ENCODE measurements at regions not wholly inside any gene's neighbourhood (a gene's known extent, or its start where the extent isn't known, plus 50 kb on each side); places are given as distances from the start of the nearest gene placed in this dataset.

DNA sequence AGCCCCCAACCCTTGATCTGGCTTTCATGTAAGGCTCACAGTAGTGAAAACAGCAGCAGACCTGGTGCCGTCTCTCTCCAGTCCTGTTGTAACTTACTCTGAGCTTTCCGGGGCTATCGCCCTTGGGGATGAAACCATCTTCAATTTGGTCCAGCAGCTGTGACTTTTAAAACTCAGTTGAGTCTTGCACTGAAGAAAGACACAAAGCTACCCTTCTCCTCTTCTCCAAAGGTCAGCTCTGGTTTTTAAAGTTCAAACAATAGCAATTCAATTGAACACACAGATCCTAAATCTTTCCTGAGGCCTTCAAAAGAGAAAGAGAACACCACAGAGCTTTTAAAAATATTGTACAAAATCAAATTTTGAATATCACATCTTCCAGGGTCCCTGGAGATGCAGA lies 83.5 kb downstream of the SNX5 start:
- peaks cover 2% of the 10 kb centered on the region for H3K4me1 Mint-ChIP-seq (ENCODE audit: low read depth)
- H3K9me3 Mint-ChIP-seq (ENCODE audit: low read depth): peaks cover 12% of the 10 kb centered on the region
- H3K27me3 Mint-ChIP-seq: peaks cover 17% of the 10 kb centered on the region
- H3K27ac Mint-ChIP-seq: no peak overlapping the region
- H3K36me3 Mint-ChIP-seq (ENCODE audit: insufficient read depth): peaks cover 2% of the 10 kb centered on the region
- H3K4me3 Mint-ChIP-seq (ENCODE audit: low read depth): no peak overlapping the region
- TF ChIP-seq, protein P1, sequence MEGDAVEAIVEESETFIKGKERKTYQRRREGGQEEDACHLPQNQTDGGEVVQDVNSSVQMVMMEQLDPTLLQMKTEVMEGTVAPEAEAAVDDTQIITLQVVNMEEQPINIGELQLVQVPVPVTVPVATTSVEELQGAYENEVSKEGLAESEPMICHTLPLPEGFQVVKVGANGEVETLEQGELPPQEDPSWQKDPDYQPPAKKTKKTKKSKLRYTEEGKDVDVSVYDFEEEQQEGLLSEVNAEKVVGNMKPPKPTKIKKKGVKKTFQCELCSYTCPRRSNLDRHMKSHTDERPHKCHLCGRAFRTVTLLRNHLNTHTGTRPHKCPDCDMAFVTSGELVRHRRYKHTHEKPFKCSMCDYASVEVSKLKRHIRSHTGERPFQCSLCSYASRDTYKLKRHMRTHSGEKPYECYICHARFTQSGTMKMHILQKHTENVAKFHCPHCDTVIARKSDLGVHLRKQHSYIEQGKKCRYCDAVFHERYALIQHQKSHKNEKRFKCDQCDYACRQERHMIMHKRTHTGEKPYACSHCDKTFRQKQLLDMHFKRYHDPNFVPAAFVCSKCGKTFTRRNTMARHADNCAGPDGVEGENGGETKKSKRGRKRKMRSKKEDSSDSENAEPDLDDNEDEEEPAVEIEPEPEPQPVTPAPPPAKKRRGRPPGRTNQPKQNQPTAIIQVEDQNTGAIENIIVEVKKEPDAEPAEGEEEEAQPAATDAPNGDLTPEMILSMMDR (IDR thresholded peaks at IDR 0.05; ENCODE audit: unreplicated experiment): no peak
- DNase-seq (ENCODE audit: low spot score, unreplicated experiment): no peak

DNA sequence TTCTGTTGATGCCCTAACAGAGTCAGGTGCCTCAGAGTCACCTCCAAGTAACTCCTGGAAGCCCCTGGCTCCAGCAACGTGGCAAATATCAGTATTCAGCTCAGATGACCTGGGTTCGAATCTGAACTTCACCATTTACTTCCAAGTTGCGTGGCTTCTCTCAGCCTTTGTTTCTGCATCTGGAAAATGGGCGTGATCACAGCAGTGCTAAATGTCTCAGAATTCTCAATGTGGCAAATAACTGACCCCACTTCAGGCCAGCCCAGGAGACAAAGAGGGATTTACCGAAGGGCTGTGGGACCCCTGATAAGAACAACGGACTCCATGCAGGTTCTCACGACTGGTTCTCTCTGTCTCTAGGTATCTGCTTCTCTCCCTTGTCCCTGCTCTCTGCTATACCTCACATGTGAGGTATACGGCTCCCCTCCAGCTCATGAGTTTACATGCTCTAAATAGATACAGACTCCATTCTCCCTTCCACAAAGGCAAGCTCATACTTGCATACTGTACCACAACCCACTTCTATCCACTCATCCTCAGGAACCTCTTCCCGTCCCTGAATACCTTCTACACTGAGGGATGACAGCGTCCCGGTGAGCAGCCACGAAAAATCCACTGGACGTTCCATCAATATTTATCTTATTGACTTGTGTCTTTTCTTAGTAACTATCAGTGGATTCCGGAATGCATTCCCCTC lies 84.1 kb downstream of the SNX5 start:
- H3K4me1 Mint-ChIP-seq (ENCODE audit: low read depth): peaks cover 2% of the 10 kb centered on the region
- TF ChIP-seq, protein P1 (IDR thresholded peaks at IDR 0.05; ENCODE audit: unreplicated experiment): no peak
- H3K4me3 Mint-ChIP-seq (ENCODE audit: low read depth): no peak overlapping the region
- no peak overlapping the region for H3K27ac Mint-ChIP-seq
- peaks cover 7% of the 10 kb centered on the region for H3K9me3 Mint-ChIP-seq (ENCODE audit: low read depth)
- H3K36me3 Mint-ChIP-seq (ENCODE audit: insufficient read depth): peaks cover under 1% of the 10 kb centered on the region
- H3K27me3 Mint-ChIP-seq: peaks cover 17% of the 10 kb centered on the region
- no peak for DNase-seq (ENCODE audit: low spot score, unreplicated experiment)

DNA sequence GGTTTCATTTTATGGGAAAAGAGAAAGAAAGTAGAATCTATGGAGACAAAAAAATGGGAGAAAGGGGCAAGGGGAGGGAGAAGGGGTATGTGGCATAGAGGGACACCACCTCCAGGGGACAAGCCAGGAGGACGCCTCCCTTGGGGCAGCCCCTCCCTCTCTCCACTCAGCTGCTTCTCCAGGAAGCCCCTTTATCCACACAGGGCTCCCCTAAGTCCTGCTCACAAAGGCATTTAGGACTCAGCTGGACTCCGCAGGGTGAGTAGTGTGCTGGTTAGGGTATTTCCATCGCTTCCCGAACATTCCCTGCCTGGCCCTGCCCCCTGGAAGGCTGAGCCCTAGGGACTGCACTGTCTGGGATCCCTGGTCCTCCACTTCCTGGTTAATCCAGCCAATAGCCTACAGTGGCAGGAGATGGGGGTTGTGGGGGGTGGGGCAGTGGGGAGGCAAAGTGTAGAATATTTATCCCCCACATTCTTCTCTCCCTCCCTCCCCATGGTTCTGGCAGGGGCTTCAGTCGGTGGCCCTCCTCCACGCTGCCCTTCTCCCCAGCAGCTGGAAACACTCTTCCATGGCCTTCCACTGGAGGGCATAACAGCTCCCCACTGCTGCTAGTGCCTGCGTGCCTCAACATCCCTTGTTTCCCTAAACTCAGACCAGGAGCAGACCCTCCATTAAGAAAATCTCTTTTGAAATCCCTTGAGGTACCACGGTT lies 84.8 kb downstream of the SNX5 start:
- Mint-ChIP-seq H3K36me3 (ENCODE audit: insufficient read depth) (no peaks in the 10 kb centered on the region), H3K4me1 (ENCODE audit: low read depth) (peaks cover 2% of the 10 kb centered on the region), H3K27ac (no peak overlapping the region), H3K9me3 (ENCODE audit: low read depth) (peaks cover 3% of the 10 kb centered on the region), H3K4me3 (ENCODE audit: low read depth) (no peak overlapping the region), H3K27me3 (peaks cover 20% of the 10 kb centered on the region)
- TF ChIP-seq, protein P1 (IDR thresholded peaks at IDR 0.05; ENCODE audit: unreplicated experiment): no peak
- no peak for DNase-seq (ENCODE audit: low spot score, unreplicated experiment)

DNA sequence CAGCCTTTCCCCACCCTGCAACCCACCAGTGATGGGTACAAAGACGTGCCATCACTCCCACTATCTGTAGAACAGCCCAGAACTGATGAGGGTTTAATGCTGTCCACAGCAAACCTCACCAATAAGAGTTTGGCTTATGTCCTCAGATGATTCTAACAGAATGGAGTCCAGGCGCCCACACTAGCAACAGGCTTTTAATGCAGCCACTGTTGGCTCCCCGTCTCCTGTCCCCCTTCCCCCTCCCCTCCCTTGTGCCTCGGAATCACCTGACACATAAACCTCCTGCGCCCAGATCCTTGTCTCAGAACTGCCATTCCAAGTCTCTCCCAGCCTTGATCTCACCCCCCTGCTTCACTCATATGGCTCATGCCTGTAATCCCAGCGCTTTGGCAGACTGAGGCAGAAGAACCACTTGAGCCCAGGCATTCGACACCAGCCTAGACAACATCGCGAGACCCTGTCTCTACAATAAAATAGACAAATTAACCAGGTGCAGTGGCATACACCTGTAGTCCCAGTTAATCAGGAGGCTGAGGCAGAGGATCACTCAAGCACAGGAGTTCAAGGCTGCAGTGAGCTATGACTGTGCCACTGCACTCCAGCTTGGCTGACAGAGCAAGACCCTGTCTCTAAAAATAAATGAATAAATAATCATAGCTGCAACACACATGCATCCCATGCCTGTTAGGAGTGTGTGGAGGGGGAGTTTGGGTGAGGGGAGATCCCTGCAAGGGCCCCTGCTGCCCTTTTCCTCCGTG lies 85.6 kb downstream of the SNX5 start:
- H3K27ac Mint-ChIP-seq: no peak overlapping the region
- peaks cover 2% of the 10 kb centered on the region for H3K4me1 Mint-ChIP-seq (ENCODE audit: low read depth)
- H3K27me3 Mint-ChIP-seq: peaks cover 27% of the 10 kb centered on the region
- TF ChIP-seq, protein P1 (IDR thresholded peaks at IDR 0.05; ENCODE audit: unreplicated experiment): no peak
- H3K36me3 Mint-ChIP-seq (ENCODE audit: insufficient read depth): no peaks in the 10 kb centered on the region
- H3K4me3 Mint-ChIP-seq (ENCODE audit: low read depth): no peak overlapping the region
- no peaks in the 10 kb centered on the region for H3K9me3 Mint-ChIP-seq (ENCODE audit: low read depth)
- no peak for DNase-seq (ENCODE audit: low spot score, unreplicated experiment)

DNA sequence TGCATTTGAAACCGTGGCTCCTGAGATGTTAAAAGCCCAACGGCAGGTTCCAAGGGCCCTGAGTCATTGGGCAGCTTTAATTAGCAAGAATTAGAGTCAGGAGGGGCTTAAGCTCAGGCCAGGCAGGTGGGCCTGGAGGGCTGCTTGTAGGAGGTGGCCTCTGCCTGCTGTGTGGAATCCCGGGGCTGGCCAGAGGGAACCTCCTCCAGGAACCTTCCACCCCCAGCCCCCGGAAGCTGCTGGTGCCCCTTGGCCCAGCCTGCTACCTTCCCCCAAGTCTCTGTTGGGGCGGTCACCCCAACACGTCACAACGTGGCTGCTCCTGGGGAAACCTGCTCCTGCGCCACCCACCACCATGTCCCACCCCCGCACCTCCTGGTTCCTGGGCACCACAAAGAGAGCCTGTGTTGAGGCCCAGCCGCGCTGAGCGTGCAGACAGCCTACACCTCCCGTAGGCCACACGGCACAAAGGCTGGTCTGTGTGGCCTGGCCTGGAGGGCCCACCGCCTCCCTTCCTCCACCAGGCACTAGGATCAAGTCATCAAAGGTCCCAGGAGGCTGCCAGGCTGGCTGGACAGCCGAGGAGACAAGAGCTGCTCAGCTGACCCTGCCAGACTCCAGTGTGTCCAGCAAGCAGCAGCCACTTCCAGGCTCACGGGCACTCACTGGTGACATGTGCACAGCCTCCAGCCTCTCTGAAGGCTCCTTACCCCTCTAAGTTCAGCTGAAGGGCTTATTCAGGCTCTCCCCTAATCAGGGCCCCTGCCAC lies 86.3 kb downstream of the SNX5 start:
- H3K36me3 Mint-ChIP-seq (ENCODE audit: insufficient read depth): no peaks in the 10 kb centered on the region

More for the DNA sequence above, 86.3 kb downstream of the SNX5 start:
- Mint-ChIP-seq H3K9me3 (ENCODE audit: low read depth) (no peaks in the 10 kb centered on the region), H3K27me3 (peaks cover 31% of the 10 kb centered on the region), H3K4me3 (ENCODE audit: low read depth) (no peak overlapping the region), H3K4me1 (ENCODE audit: low read depth) (peaks cover 2% of the 10 kb centered on the region), H3K27ac (peak overlapping the region; percentile 56)
- TF ChIP-seq, protein P1 (IDR thresholded peaks at IDR 0.05; ENCODE audit: unreplicated experiment): no peak
- DNase-seq (ENCODE audit: low spot score, unreplicated experiment): no peak
